Astrocyte (in vitro differentiated cells and primary cell): ENCODE measurements at regions not wholly inside any gene's neighbourhood (a gene's known extent, or its start where the extent isn't known, plus 50 kb on each side); places are given as distances from the start of the nearest gene placed in this dataset.

Experiments
- DNase-seq: peaks from one replicate; pipeline ENCODE4 v3.0.0-alpha.2; 2010; ENCODE audit warnings: low read depth
- FAIRE-seq: peaks from 2 replicates; lab custom pipeline; 2011; peaks lifted over from hg19 to GRCh38; lab: Jason Lieb, UNC
- H2AFZ ChIP-seq: 2 replicates; pipeline ENCODE4 v1.6.0; 2012; ENCODE audit warnings: low read depth, low read length, inconsistent platforms
- H3K27ac ChIP-seq: 2 replicates; pipeline ENCODE4 v1.5.1; 2011; ENCODE audit warnings: low read depth, low read length, inconsistent platforms
- H3K27me3 ChIP-seq: 2 replicates; pipeline ENCODE4 v1.6.0; 2011; ENCODE audit warnings: low read length, inconsistent platforms; ENCODE audit not compliant: insufficient read depth
- H3K36me3 ChIP-seq: 2 replicates; pipeline ENCODE4 v1.5.1; 2011; ENCODE audit warnings: low read length, inconsistent platforms; ENCODE audit not compliant: insufficient read depth
- H3K4me1 ChIP-seq: 2 replicates; pipeline ENCODE4 v1.5.1; 2011; ENCODE audit warnings: low read length, inconsistent platforms; ENCODE audit not compliant: insufficient read depth
- H3K4me2 ChIP-seq: 2 replicates; pipeline ENCODE4 v1.6.0; 2012; ENCODE audit warnings: low read length, inconsistent platforms
- H3K4me3 ChIP-seq: 2 replicates; pipeline ENCODE4 v1.5.1; 2011; ENCODE audit warnings: low read depth, mild to moderate bottlenecking, low read length, inconsistent platforms; ENCODE audit not compliant: insufficient read depth
- H3K79me2 ChIP-seq: 2 replicates; pipeline ENCODE4 v1.6.0; 2012; ENCODE audit warnings: mild to moderate bottlenecking, low read length, inconsistent platforms; ENCODE audit not compliant: insufficient read depth
- H3K9ac ChIP-seq: 2 replicates; pipeline ENCODE4 v1.6.0; 2012; ENCODE audit warnings: mild to moderate bottlenecking, low read length, inconsistent platforms
- H3K9me3 ChIP-seq: 2 replicates; pipeline ENCODE4 v1.5.1; 2012; ENCODE audit warnings: low read depth, mild to moderate bottlenecking, low read length, inconsistent platforms; ENCODE audit not compliant: insufficient read depth
- H4K20me1 ChIP-seq: 2 replicates; pipeline ENCODE4 v1.6.0; 2012; ENCODE audit warnings: low read length, inconsistent platforms; ENCODE audit not compliant: insufficient read depth
- H3K27ac Mint-ChIP-seq: one replicate; pipeline ENCODE4 v1.8.0; 2021; ENCODE audit warnings: mild to moderate bottlenecking, mixed read lengths; ENCODE audit not compliant: unreplicated experiment
- H3K27me3 Mint-ChIP-seq: one replicate; pipeline ENCODE4 v1.8.0; 2021; ENCODE audit warnings: low read depth, mixed read lengths; ENCODE audit not compliant: unreplicated experiment
- H3K36me3 Mint-ChIP-seq: one replicate; pipeline ENCODE4 v1.8.0; 2021; ENCODE audit warnings: low read depth, mixed read lengths; ENCODE audit not compliant: unreplicated experiment
- H3K4me1 Mint-ChIP-seq: one replicate; pipeline ENCODE4 v1.8.0; 2021; ENCODE audit warnings: low read depth, mixed read lengths; ENCODE audit not compliant: unreplicated experiment
- H3K4me3 Mint-ChIP-seq: one replicate; pipeline ENCODE4 v1.8.0; 2021; ENCODE audit warnings: mild to moderate bottlenecking, moderate library complexity, mixed read lengths; ENCODE audit not compliant: unreplicated experiment
- H3K9me3 Mint-ChIP-seq: one replicate; pipeline ENCODE4 v1.8.0; 2021; ENCODE audit warnings: mild to moderate bottlenecking, mixed read lengths; ENCODE audit not compliant: unreplicated experiment
- EZH2 ChIP-seq: IDR thresholded peaks from 2 replicates; pipeline ENCODE4 v1.6.1; 2012; ENCODE audit warnings: mild to moderate bottlenecking, low read length, inconsistent platforms; ENCODE audit not compliant: insufficient read depth
- TF ChIP-seq, protein P1 (sequence below): IDR thresholded peaks from 2 replicates; pipeline ENCODE4 v1.5.1; 2011; ENCODE audit warnings: low read depth, mild to moderate bottlenecking, inconsistent platforms, low read length, moderate library complexity; ENCODE audit not compliant: insufficient read depth

DNA sequence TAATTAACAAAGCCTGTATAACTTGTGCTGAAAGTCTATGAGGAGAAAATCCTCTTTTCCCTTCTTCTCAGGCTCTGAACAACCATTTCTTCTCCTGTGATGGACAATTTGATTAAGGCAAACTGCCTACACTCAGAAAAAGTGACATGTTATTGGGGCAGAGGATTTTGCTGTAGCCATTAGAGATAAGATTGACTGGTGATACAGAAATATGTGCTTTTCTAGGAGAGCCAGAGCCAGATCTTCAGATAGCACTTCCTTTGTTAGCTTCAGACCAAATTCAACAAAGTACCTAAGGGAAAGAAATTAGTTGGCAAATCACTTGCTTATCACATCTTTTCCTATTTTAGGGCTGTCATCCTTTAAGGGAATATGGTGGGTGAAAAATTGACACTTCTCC, 259.9 kb downstream of the ARPP21 start:
- Histone ChIP-seq H3K4me2 (no peak overlapping the region), H2AFZ (no peak overlapping the region), H3K27ac (no peak overlapping the region), H3K27me3 (no peaks in the 10 kb centered on the region), H3K4me1 (no peaks in the 10 kb centered on the region), H3K79me2 (no peaks in the 10 kb centered on the region), H4K20me1 (no peaks in the 10 kb centered on the region), H3K9me3 (no peaks in the 10 kb centered on the region), H3K4me3 (no peak overlapping the region), H3K36me3 (no peaks in the 10 kb centered on the region), H3K9ac (no peak overlapping the region)
- Mint-ChIP-seq H3K4me3 (no peak overlapping the region), H3K27ac (no peak overlapping the region), H3K36me3 (no peaks in the 10 kb centered on the region), H3K4me1 (no peaks in the 10 kb centered on the region), H3K27me3 (no peaks in the 10 kb centered on the region), H3K9me3 (peaks cover 3% of the 10 kb centered on the region)
- no peak for TF ChIP-seq EZH2
- TF ChIP-seq, protein P1, sequence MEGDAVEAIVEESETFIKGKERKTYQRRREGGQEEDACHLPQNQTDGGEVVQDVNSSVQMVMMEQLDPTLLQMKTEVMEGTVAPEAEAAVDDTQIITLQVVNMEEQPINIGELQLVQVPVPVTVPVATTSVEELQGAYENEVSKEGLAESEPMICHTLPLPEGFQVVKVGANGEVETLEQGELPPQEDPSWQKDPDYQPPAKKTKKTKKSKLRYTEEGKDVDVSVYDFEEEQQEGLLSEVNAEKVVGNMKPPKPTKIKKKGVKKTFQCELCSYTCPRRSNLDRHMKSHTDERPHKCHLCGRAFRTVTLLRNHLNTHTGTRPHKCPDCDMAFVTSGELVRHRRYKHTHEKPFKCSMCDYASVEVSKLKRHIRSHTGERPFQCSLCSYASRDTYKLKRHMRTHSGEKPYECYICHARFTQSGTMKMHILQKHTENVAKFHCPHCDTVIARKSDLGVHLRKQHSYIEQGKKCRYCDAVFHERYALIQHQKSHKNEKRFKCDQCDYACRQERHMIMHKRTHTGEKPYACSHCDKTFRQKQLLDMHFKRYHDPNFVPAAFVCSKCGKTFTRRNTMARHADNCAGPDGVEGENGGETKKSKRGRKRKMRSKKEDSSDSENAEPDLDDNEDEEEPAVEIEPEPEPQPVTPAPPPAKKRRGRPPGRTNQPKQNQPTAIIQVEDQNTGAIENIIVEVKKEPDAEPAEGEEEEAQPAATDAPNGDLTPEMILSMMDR = no peak
- no peak for FAIRE-seq
- no peak for DNase-seq

DNA sequence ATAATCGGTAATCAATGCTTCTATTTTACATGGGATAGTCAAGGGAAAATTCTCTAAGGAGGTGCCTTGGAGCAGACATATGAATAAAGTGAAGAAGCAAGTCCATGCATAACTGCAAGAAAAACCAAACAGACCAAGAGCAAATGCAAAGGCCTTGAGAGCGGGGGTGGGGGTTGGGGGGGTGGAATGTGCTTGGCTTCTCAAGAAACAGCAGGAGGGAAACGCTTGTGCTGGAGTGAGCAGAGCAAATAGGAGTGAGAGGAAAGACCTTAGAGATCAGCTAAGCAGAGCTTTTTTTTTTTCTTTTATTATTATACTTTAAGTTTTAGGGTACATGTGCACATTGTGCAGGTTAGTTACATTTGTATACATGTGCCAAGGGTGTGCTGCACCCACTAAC, 260.8 kb downstream of the ARPP21 start:
- H3K27me3 ChIP-seq = no peaks in the 10 kb centered on the region
- Mint-ChIP-seq H3K4me1 (no peaks in the 10 kb centered on the region), H3K9me3 (peaks cover 2% of the 10 kb centered on the region), H3K27ac (no peak overlapping the region), H3K27me3 (no peaks in the 10 kb centered on the region), H3K4me3 (no peak overlapping the region), H3K36me3 (no peaks in the 10 kb centered on the region)
- no peaks in the 10 kb centered on the region for H3K79me2 ChIP-seq
- H3K4me2 ChIP-seq = no peak overlapping the region
- H3K4me3 ChIP-seq = no peak overlapping the region
- no peak overlapping the region for H3K9ac ChIP-seq
- DNase-seq (no peak), FAIRE-seq (no peak)
- TF ChIP-seq, protein P1 = no peak
- no peak for TF ChIP-seq EZH2
- no peaks in the 10 kb centered on the region for H3K4me1 ChIP-seq
- no peak overlapping the region for H3K27ac ChIP-seq
- H3K36me3 ChIP-seq = no peaks in the 10 kb centered on the region
- no peak overlapping the region for H2AFZ ChIP-seq
- no peaks in the 10 kb centered on the region for H4K20me1 ChIP-seq
- H3K9me3 ChIP-seq = no peaks in the 10 kb centered on the region

DNA sequence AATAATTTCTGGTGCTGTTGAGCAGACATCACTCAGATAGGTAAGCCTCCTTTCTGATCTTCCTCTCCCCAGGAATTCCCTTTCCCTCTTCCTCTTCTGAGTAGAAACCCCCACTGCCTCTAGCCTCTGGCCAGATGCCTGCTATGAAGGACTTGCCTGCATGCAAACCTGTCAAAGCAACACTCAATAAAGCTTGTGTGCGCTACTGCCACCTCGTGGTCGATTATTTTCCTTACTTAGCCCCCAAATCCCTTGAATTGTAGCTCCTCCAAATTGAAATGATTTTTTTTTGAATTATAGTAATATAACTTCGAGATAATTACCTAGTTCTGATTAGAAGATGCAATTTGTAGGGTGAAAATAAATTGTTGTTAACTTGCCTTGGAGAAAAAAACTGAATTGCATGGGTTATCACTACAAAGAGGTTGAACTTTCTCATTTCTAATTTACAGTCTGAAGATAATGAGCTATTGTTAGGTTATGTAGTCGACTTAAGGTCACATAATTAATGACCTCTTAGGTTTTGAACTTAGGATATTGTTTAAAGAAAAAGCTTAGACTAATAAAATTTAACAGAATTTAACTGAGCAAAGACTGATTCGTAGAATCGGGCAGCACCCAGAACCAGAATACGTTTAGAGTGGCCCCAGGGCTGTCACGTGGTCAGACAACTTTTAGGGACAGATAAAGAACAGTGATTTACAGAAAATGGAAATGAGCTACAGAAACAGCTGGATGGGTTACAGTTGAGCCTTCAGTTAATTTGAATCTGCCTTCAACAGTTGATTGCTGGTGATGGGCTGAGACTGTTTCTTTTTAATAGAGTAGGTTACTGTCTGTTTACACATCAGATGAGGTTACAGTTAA, 269.3 kb downstream of the ARPP21 start:
- no peaks in the 10 kb centered on the region for H3K36me3 ChIP-seq
- Mint-ChIP-seq H3K4me1 (no peaks in the 10 kb centered on the region), H3K9me3 (no peaks in the 10 kb centered on the region), H3K36me3 (no peaks in the 10 kb centered on the region), H3K27ac (no peak overlapping the region), H3K4me3 (no peak overlapping the region), H3K27me3 (no peaks in the 10 kb centered on the region)
- no peaks in the 10 kb centered on the region for H3K27me3 ChIP-seq
- no peak overlapping the region for H3K4me2 ChIP-seq
- peak; percentile 46 for DNase-seq
- H3K27ac ChIP-seq = no peak overlapping the region
- H3K4me1 ChIP-seq = no peaks in the 10 kb centered on the region
- TF ChIP-seq EZH2 = no peak
- TF ChIP-seq, protein P1 = peak; percentile 88
- H3K9ac ChIP-seq = no peak overlapping the region
- H3K79me2 ChIP-seq = no peaks in the 10 kb centered on the region
- H3K9me3 ChIP-seq = no peaks in the 10 kb centered on the region
- no peak overlapping the region for H2AFZ ChIP-seq
- H4K20me1 ChIP-seq = no peaks in the 10 kb centered on the region
- no peak overlapping the region for H3K4me3 ChIP-seq
- FAIRE-seq = peak; percentile 50
